PC-3 (cell line): ENCODE measurements at regions not wholly inside any gene's neighbourhood (a gene's known extent, or its start where the extent isn't known, plus 50 kb on each side); places are given as distances from the start of the nearest gene placed in this dataset.

Source experiments
- ATAC-seq: fragments of 200-7000 bp; cut with Tn5 transposase; 2 replicates; pipeline ENCODE4 v1.9.1; 2020; ENCODE audit warnings: mild to moderate bottlenecking, moderate library complexity
- BruUV-seq: library from RNA; stranded (reverse); fragments of 400-500 nt; replicated peaks from 2 replicates; lab custom pipeline; 2021; lab: Mats Ljungman, UMichigan
- CTCF ChIA-PET: fragments of 300-600 bp; sonication (Branson Sonifier 250); formaldehyde crosslinking; loops from one replicate; lab custom pipeline; 2022; ENCODE audit warnings: antibody characterized with exemption; lab: Charles Lee
- POLR2A ChIA-PET: fragments of 300-600 bp; sonication (Branson Sonifier 250); formaldehyde crosslinking; loops from one replicate; lab custom pipeline; 2022; ENCODE audit warnings: antibody characterized with exemption; ENCODE audit not compliant: unreplicated experiment; lab: Charles Lee
- DNase-seq: peaks from one replicate; pipeline ENCODE4 v3.0.0-alpha.2; 2015
- H2AFZ ChIP-seq: fragments of 300-600 bp; sonication (generic); 2 replicates; pipeline ENCODE4 v1.6.0; 2016; ENCODE audit warnings: antibody characterized with exemption, low read length
- H3F3A ChIP-seq: fragments of 300-600 bp; sonication (generic); one replicate; pipeline ENCODE4 v1.6.0; 2017; ENCODE audit warnings: antibody characterized with exemption, low read length, control low read depth, mild to moderate bottlenecking; ENCODE audit not compliant: unreplicated experiment
- H3K27ac ChIP-seq: fragments of 300-600 bp; sonication (generic); 2 replicates; pipeline ENCODE4 v1.5.1; 2016; ENCODE audit warnings: mild to moderate bottlenecking, low read length
- H3K27me3 ChIP-seq: fragments of 300-600 bp; sonication (generic); 2 replicates; pipeline ENCODE4 v1.6.1; 2016; ENCODE audit warnings: low read length, mixed read lengths
- H3K36me3 ChIP-seq: fragments of 300-600 bp; sonication (generic); 2 replicates; pipeline ENCODE4 v1.6.1; 2016; ENCODE audit warnings: low read depth, mixed run types, low read length, mixed read lengths
- H3K4me1 ChIP-seq: fragments of 300-600 bp; sonication (generic); 2 replicates; pipeline ENCODE4 v1.5.1; 2016; ENCODE audit warnings: low read length; ENCODE audit not compliant: insufficient read depth
- H3K4me2 ChIP-seq: fragments of 300-600 bp; sonication (generic); 2 replicates; pipeline ENCODE4 v1.6.0; 2016; ENCODE audit warnings: low read length
- H3K4me3 ChIP-seq: fragments of 300-600 bp; sonication (generic); 2 replicates; pipeline ENCODE4 v1.5.1; 2016; ENCODE audit warnings: mild to moderate bottlenecking, low read length, mixed read lengths
- H3K79me2 ChIP-seq: fragments of 300-600 bp; sonication (generic); 2 replicates; pipeline ENCODE4 v1.6.1; 2017; ENCODE audit warnings: low read length, mixed read lengths
- H3K9ac ChIP-seq: fragments of 300-600 bp; sonication (generic); 2 replicates; pipeline ENCODE4 v1.6.0; 2016; ENCODE audit warnings: mild to moderate bottlenecking, low read length
- H3K9me2 ChIP-seq: fragments of 300-600 bp; sonication (generic); replicated peaks from 2 replicates; pipeline ENCODE4 v1.6.1; 2016; ENCODE audit warnings: mixed run types, low read length, mixed read lengths
- H3K9me3 ChIP-seq: fragments of 300-600 bp; sonication (generic); 2 replicates; pipeline ENCODE4 v1.6.1; 2016; ENCODE audit warnings: low read length, mixed read lengths
- H4K20me1 ChIP-seq: fragments of 300-600 bp; sonication (generic); 2 replicates; pipeline ENCODE4 v1.6.1; 2016; ENCODE audit warnings: low read length, mixed read lengths
- CTCF ChIP-seq: fragments of 300-600 bp; sonication (generic); conservative IDR thresholded peaks from 2 replicates; pipeline ENCODE4 v1.5.1; 2017; ENCODE audit warnings: antibody characterized with exemption, low read depth, mild to moderate bottlenecking, low read length
- EZH2 ChIP-seq: fragments of 300-600 bp; sonication (generic); IDR thresholded peaks from one replicate; pipeline ENCODE4 v1.6.1; 2017; ENCODE audit warnings: antibody characterized with exemption, mild to moderate bottlenecking, low read length; ENCODE audit not compliant: unreplicated experiment
- EZH2phosphoT487 ChIP-seq: fragments of 300-600 bp; sonication (generic); IDR thresholded peaks from 2 replicates; pipeline ENCODE4 v1.6.1; 2018; ENCODE audit warnings: mild to moderate bottlenecking, antibody characterized with exemption, low read length, borderline replicate concordance
- intact Hi-C: fragments of 100-400 bp; cut with micrococcal nuclease; formaldehyde crosslinking; loops from 2 replicates; pipeline ENCODE4 v1.9.0; 2023

DNA sequence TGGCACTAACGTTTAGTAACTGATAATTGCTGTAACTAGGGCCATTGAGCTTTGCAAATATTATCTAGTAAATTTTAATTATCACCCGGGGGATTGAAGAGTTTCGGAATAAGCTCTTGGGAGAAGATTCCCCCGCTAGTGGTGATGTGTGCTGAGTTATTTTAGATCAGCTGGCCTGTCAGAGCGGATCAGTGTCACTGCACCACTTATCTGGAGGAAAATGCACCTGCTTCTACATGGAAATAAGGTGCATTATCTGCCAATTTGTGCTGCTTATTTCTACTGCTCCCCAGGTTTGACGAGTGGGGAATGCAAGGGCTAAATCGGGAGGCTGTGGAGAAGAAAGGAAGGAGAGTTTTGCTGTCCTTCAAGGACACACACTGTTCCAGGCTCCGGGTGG, 518.6 kb downstream of the TLE4 start:
- no peaks in the 10 kb centered on the region for H4K20me1 ChIP-seq
- H3K27me3 ChIP-seq: no peaks in the 10 kb centered on the region
- no peak overlapping the region for H3K27ac ChIP-seq
- H3K9ac ChIP-seq: no peak overlapping the region
- H3K9me3 ChIP-seq: no peaks in the 10 kb centered on the region
- H3K4me1 ChIP-seq: no peaks in the 10 kb centered on the region
- DNase-seq (no peak), ATAC-seq (no peak)
- no peak overlapping the region for H2AFZ ChIP-seq
- H3F3A ChIP-seq: no peaks in the 10 kb centered on the region
- ChIA-PET POLR2A (no interaction called here), CTCF (no interaction called here)
- H3K79me2 ChIP-seq: no peaks in the 10 kb centered on the region
- BruUV-seq: no TSS peak
- H3K4me3 ChIP-seq: no peak overlapping the region
- no peaks in the 10 kb centered on the region for H3K9me2 ChIP-seq
- no peak overlapping the region for H3K4me2 ChIP-seq
- TF ChIP-seq CTCF (no peak), EZH2phosphoT487 (no peak), EZH2 (no peak)
- intact Hi-C loops: no loop called here
- no peaks in the 10 kb centered on the region for H3K36me3 ChIP-seq

- H3K9me2 ChIP-seq: no peaks in the 10 kb centered on the region
- no peak overlapping the region for H3K4me2 ChIP-seq
- H4K20me1 ChIP-seq: no peaks in the 10 kb centered on the region
- no peak overlapping the region for H3K9ac ChIP-seq
- TF ChIP-seq EZH2: no peak
- no peak for TF ChIP-seq CTCF
- TF ChIP-seq EZH2phosphoT487: no peak
- no peak overlapping the region for H3K27ac ChIP-seq
- DNase-seq (no peak), ATAC-seq (no peak)
- BruUV-seq: no TSS peak
- H3K79me2 ChIP-seq: no peaks in the 10 kb centered on the region
- H2AFZ ChIP-seq: no peak overlapping the region
- H3K4me1 ChIP-seq: no peaks in the 10 kb centered on the region
- H3K9me3 ChIP-seq: no peaks in the 10 kb centered on the region
- H3F3A ChIP-seq: no peaks in the 10 kb centered on the region
- H3K27me3 ChIP-seq: no peaks in the 10 kb centered on the region
- no peaks in the 10 kb centered on the region for H3K36me3 ChIP-seq
- intact Hi-C loops: no loop called here
- H3K4me3 ChIP-seq: no peak overlapping the region
- CTCF ChIA-PET: interaction anchor here (0.6 kb wide), 1 partner anchor 355 kb away, joined by 3 read pairs; no protein-coding TSS in a partner anchor
- POLR2A ChIA-PET: no interaction called here
These were observed 515.1 kb downstream of the TLE4 start for GRCh38 chr9:80086822-80087345.

DNA sequence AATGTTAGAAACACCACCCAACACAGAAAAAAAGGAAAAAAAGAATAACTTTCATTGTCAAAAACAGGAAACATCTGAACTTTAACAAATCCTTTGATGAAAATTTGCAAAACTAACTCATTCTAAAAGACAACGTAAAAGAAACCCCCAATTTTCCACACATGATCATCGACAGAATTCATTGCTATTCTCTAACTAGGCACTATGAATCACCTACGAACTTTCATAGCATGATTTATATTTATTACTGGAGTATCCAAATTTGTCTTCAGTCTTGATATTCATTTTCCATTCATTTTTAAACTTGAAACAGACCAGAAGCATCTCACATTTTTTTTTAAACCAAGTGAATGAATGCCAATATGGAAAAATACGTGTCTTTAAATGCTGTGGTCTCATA, 514.6 kb downstream of the TLE4 start:
- H2AFZ ChIP-seq: no peak overlapping the region
- no peaks in the 10 kb centered on the region for H3F3A ChIP-seq
- ChIA-PET CTCF (no interaction called here), POLR2A (no interaction called here)
- TF ChIP-seq CTCF (no peak), EZH2 (no peak), EZH2phosphoT487 (no peak)
- H3K4me3 ChIP-seq: no peak overlapping the region
- H3K27me3 ChIP-seq: no peaks in the 10 kb centered on the region
- DNase-seq: no peak
- no peak overlapping the region for H3K27ac ChIP-seq
- intact Hi-C loops: no loop called here
- H3K9ac ChIP-seq: no peak overlapping the region
- no peaks in the 10 kb centered on the region for H3K36me3 ChIP-seq
- H3K9me2 ChIP-seq: no peaks in the 10 kb centered on the region
- no TSS peak for BruUV-seq
- no peaks in the 10 kb centered on the region for H3K79me2 ChIP-seq
- no peaks in the 10 kb centered on the region for H3K9me3 ChIP-seq
- no peak overlapping the region for H3K4me2 ChIP-seq
- ATAC-seq: no peak
- no peaks in the 10 kb centered on the region for H3K4me1 ChIP-seq
- H4K20me1 ChIP-seq: no peaks in the 10 kb centered on the region
